ENCODE measurements at regions not wholly inside any gene's neighbourhood (a gene's known extent, or its start where the extent isn't known, plus 50 kb on each side); places are given as distances from the start of the nearest gene placed in this dataset.

GRCh38 chr14:40416565-40416964 lies 984.3 kb upstream of the FBXO33 start:
- no peak for DNase-seq (ENCODE audit: insufficient read length, low spot score)
- TF ChIP-seq CTCF (IDR thresholded peaks at IDR 0.05; ENCODE audit: insufficient read depth, missing control alignments): no peak
- no peak for FAIRE-seq

- DNase-seq (ENCODE audit: insufficient read length, low spot score): no peak
- no peak for FAIRE-seq
- no peak for TF ChIP-seq CTCF (IDR thresholded peaks at IDR 0.05; ENCODE audit: insufficient read depth, missing control alignments)
Observed at GRCh38 chr14:40414386-40414785, 982.2 kb upstream of the FBXO33 start.

GRCh38 chr14:40413136-40413535 lies 980.9 kb upstream of the FBXO33 start:
- no peak for FAIRE-seq
- no peak for TF ChIP-seq CTCF (IDR thresholded peaks at IDR 0.05; ENCODE audit: insufficient read depth, missing control alignments)

GRCh38 chr14:40410708-40411107 lies 978.5 kb upstream of the FBXO33 start:
- DNase-seq (ENCODE audit: insufficient read length, low spot score) (no peak), FAIRE-seq (no peak)
- no peak for TF ChIP-seq CTCF (IDR thresholded peaks at IDR 0.05; ENCODE audit: insufficient read depth, missing control alignments)

More at GRCh38 chr14:40413136-40413535, 980.9 kb upstream of the FBXO33 start:
- DNase-seq (ENCODE audit: insufficient read length, low spot score): no peak

GRCh38 chr14:40402957-40403356 lies 970.7 kb upstream of the FBXO33 start:
- no peak for TF ChIP-seq CTCF (IDR thresholded peaks at IDR 0.05; ENCODE audit: insufficient read depth, missing control alignments)
- no peak for FAIRE-seq
- DNase-seq (ENCODE audit: insufficient read length, low spot score): no peak

GRCh38 chr14:40398981-40399380 lies 966.7 kb upstream of the FBXO33 start:
- FAIRE-seq (no peak), DNase-seq (ENCODE audit: insufficient read length, low spot score) (no peak)
- no peak for TF ChIP-seq CTCF (IDR thresholded peaks at IDR 0.05; ENCODE audit: insufficient read depth, missing control alignments)

GRCh38 chr14:40394634-40395340 lies 962.6 kb upstream of the FBXO33 start:
- DNase-seq (ENCODE audit: insufficient read length, low spot score) (no peak), FAIRE-seq (no peak)
- TF ChIP-seq CTCF (IDR thresholded peaks at IDR 0.05; ENCODE audit: insufficient read depth, missing control alignments): no peak
